Gastroesophageal sphincter (tissue), 3 donors: ENCODE measurements at regions not wholly inside any gene's neighbourhood (a gene's known extent, or its start where the extent isn't known, plus 50 kb on each side); places are given as distances from the start of the nearest gene placed in this dataset.

ENCODE experiments used
- CTCF ChIP-seq, 4 experiments: fragments of 200-600 bp in 2 of 4; fragments of 450-650 bp in 2 of 4; sonication (generic) in 1 of 4; IDR thresholded peaks; one replicate each; pipeline ENCODE4 v1.5.1; 2017 to 2019; ENCODE audit warnings: antibody characterized with exemption in 4 of 4, mild to moderate bottlenecking in 2 of 4, moderate library complexity in 2 of 4
- EP300 ChIP-seq: sonication (generic); formaldehyde crosslinking; IDR thresholded peaks from one replicate; pipeline ENCODE4 v1.6.1; 2017; ENCODE audit warnings: antibody characterized with exemption, mild to moderate bottlenecking
- POLR2A ChIP-seq, 2 donors: fragments of 450-650 bp; IDR thresholded peaks; one replicate each; pipeline ENCODE4 v1.6.1; 2017; ENCODE audit warnings: antibody characterized with exemption in 2 of 2, mild to moderate bottlenecking in 2 of 2, moderate library complexity in 1 of 2

GRCh38 chr2:12811916-12812315 is 95.2 kb downstream of the TRIB2 start:
- TF ChIP-seq POLR2A (IDR thresholded peaks at IDR 0.05) (no peak), CTCF (IDR thresholded peaks at IDR 0.05) (no peak), EP300 (no peak)
